Mesodermal cell (in vitro differentiated cells): ENCODE measurements at regions not wholly inside any gene's neighbourhood (a gene's known extent, or its start where the extent isn't known, plus 50 kb on each side); places are given as distances from the start of the nearest gene placed in this dataset.

ENCODE experiments used
- H3K27ac ChIP-seq: 2 replicates; pipeline ENCODE4 v1.7.0; 2013; ENCODE audit warnings: mild to moderate bottlenecking, low read depth, low read length, moderate library complexity; ENCODE audit not compliant: severe bottlenecking
- H3K36me3 ChIP-seq: 2 replicates; pipeline ENCODE4 v1.7.1; 2013; ENCODE audit warnings: mild to moderate bottlenecking, low read length, moderate library complexity; ENCODE audit not compliant: control insufficient read depth, insufficient read depth
- H3K4me1 ChIP-seq: one replicate; pipeline ENCODE4 v1.7.1; 2013; ENCODE audit warnings: mild to moderate bottlenecking, low read length; ENCODE audit not compliant: insufficient read depth, control insufficient read depth, poor library complexity, severe bottlenecking
- H3K4me3 ChIP-seq: 2 replicates; pipeline ENCODE4 v1.7.0; 2013; ENCODE audit warnings: low read length, control low read depth, mild to moderate bottlenecking; ENCODE audit not compliant: insufficient read depth, poor library complexity, severe bottlenecking; ENCODE audit errors: extremely low read depth
- H3K9me3 ChIP-seq: 2 replicates; pipeline ENCODE4 v1.7.1; 2013; ENCODE audit warnings: mild to moderate bottlenecking, low read length, moderate library complexity; ENCODE audit not compliant: control insufficient read depth
- WGBS, 2 experiments: methylation state at CpG; one replicate each; pipeline ENCODE4 v1.1.5; 2013; ENCODE audit warnings: missing lambda C conversion rate in 2 of 2; ENCODE audit not compliant: insufficient coverage in 2 of 2; 5-methylcytosine and 5-hydroxymethylcytosine counted together

GRCh38 chr13:105737688-105738087 lies 797.8 kb downstream of the EFNB2 start:
- H3K9me3 ChIP-seq = no peaks in the 10 kb centered on the region

GRCh38 chr13:105735281-105735680 lies 800.2 kb downstream of the EFNB2 start:
- no peaks in the 10 kb centered on the region for H3K4me1 ChIP-seq
- no peaks in the 10 kb centered on the region for H3K9me3 ChIP-seq
- no peaks in the 10 kb centered on the region for H3K36me3 ChIP-seq
- 91% methylated on average over 1 of the region's 1 CpG; no CpG with 5 or more reads in 1 of the 2 experiments for WGBS, 2 experiments
- H3K4me3 ChIP-seq = no peak overlapping the region
- no peak overlapping the region for H3K27ac ChIP-seq

More at GRCh38 chr13:105737688-105738087, 797.8 kb downstream of the EFNB2 start:
- WGBS, 2 experiments = no CpG with 5 or more reads among the region's 1 CpG
- Histone ChIP-seq H3K4me3 (no peak overlapping the region), H3K27ac (no peak overlapping the region), H3K4me1 (no peaks in the 10 kb centered on the region), H3K36me3 (no peaks in the 10 kb centered on the region)

- H3K4me1 ChIP-seq = no peaks in the 10 kb centered on the region
- no peak overlapping the region for H3K4me3 ChIP-seq
- H3K27ac ChIP-seq = no peak overlapping the region
- 80 to 86% methylated on average over 1 to 5 of the region's 5 CpGs for WGBS, 2 experiments
- H3K9me3 ChIP-seq = no peaks in the 10 kb centered on the region
- H3K36me3 ChIP-seq = no peaks in the 10 kb centered on the region
Measured at GRCh38 chr13:105732806-105733529, 802.5 kb downstream of the EFNB2 start.

GRCh38 chr13:105725887-105726286 lies 809.6 kb downstream of the EFNB2 start:
- no peak overlapping the region for H3K4me3 ChIP-seq
- H3K4me1 ChIP-seq = no peaks in the 10 kb centered on the region
- no peaks in the 10 kb centered on the region for H3K9me3 ChIP-seq
- no peaks in the 10 kb centered on the region for H3K36me3 ChIP-seq
- WGBS, 2 experiments = 81 to 93% methylated on average over 3 of the region's 8 CpGs
- H3K27ac ChIP-seq = no peak overlapping the region

- no peak overlapping the region for H3K4me3 ChIP-seq
- H3K9me3 ChIP-seq = no peaks in the 10 kb centered on the region
- WGBS, 2 experiments = 100% methylated on average over 2 of the region's 3 CpGs; no CpG with 5 or more reads in 1 of the 2 experiments
- no peaks in the 10 kb centered on the region for H3K4me1 ChIP-seq
- no peak overlapping the region for H3K27ac ChIP-seq
- no peaks in the 10 kb centered on the region for H3K36me3 ChIP-seq
Measured at GRCh38 chr13:105721016-105721415, 814.4 kb downstream of the EFNB2 start.

- H3K4me1 ChIP-seq = no peaks in the 10 kb centered on the region
- H3K4me3 ChIP-seq = no peak overlapping the region
- no peaks in the 10 kb centered on the region for H3K9me3 ChIP-seq
- H3K27ac ChIP-seq = no peak overlapping the region
- no peaks in the 10 kb centered on the region for H3K36me3 ChIP-seq
- 89 to 94% methylated on average over 3 to 5 of the region's 6 CpGs for WGBS, 2 experiments
Measured at GRCh38 chr13:105719859-105720258, 815.6 kb downstream of the EFNB2 start.

GRCh38 chr13:105709181-105709580 lies 826.3 kb downstream of the EFNB2 start:
- no peaks in the 10 kb centered on the region for H3K36me3 ChIP-seq
- no peaks in the 10 kb centered on the region for H3K4me1 ChIP-seq
- WGBS, 2 experiments = no CpG with 5 or more reads among the region's 3 CpGs
- H3K4me3 ChIP-seq = no peak overlapping the region
- H3K27ac ChIP-seq = no peak overlapping the region
- H3K9me3 ChIP-seq = no peaks in the 10 kb centered on the region

GRCh38 chr13:105703843-105704242 lies 831.6 kb downstream of the EFNB2 start:
- 86% methylated on average over 2 of the region's 3 CpGs; no CpG with 5 or more reads in 1 of the 2 experiments for WGBS, 2 experiments
- Histone ChIP-seq H3K27ac (no peak overlapping the region), H3K4me1 (no peaks in the 10 kb centered on the region), H3K9me3 (no peaks in the 10 kb centered on the region), H3K36me3 (no peaks in the 10 kb centered on the region), H3K4me3 (no peak overlapping the region)

GRCh38 chr13:105702441-105702840 lies 833.0 kb downstream of the EFNB2 start:
- WGBS, 2 experiments = 95 to 96% methylated on average over 4 of the region's 4 CpGs
- Histone ChIP-seq H3K27ac (no peak overlapping the region), H3K4me1 (no peaks in the 10 kb centered on the region), H3K9me3 (no peaks in the 10 kb centered on the region), H3K36me3 (no peaks in the 10 kb centered on the region), H3K4me3 (no peak overlapping the region)

- H3K36me3 ChIP-seq = no peaks in the 10 kb centered on the region
- H3K27ac ChIP-seq = no peak overlapping the region
- no CpG with 5 or more reads among the region's 5 CpGs for WGBS, 2 experiments
- no peak overlapping the region for H3K4me3 ChIP-seq
- H3K9me3 ChIP-seq = no peaks in the 10 kb centered on the region
- H3K4me1 ChIP-seq = no peaks in the 10 kb centered on the region
Measured at GRCh38 chr13:105692769-105693168, 842.7 kb downstream of the EFNB2 start.

- no peaks in the 10 kb centered on the region for H3K4me1 ChIP-seq
- no peak overlapping the region for H3K27ac ChIP-seq
- no peaks in the 10 kb centered on the region for H3K9me3 ChIP-seq
- WGBS, 2 experiments = 100% methylated on average over 1 of the region's 3 CpGs
- H3K36me3 ChIP-seq = no peaks in the 10 kb centered on the region
- H3K4me3 ChIP-seq = no peak overlapping the region
Measured at GRCh38 chr13:105684216-105684615, 851.2 kb downstream of the EFNB2 start.
